HFF-Myc (cell line): ENCODE measurements at regions not wholly inside any gene's neighbourhood (a gene's known extent, or its start where the extent isn't known, plus 50 kb on each side); places are given as distances from the start of the nearest gene placed in this dataset.

Experiments
- DNase-seq: peaks from one replicate; pipeline ENCODE4 v3.0.0-alpha.2; 2011; ENCODE audit warnings: low read depth; ENCODE audit errors: extremely low read depth
- H3K4me3 ChIP-seq: replicated peaks from 2 replicates; pipeline ENCODE4 v1.5.1; 2011; ENCODE audit warnings: low read depth, mild to moderate bottlenecking, control low read depth, low read length
- CTCF ChIP-seq: IDR thresholded peaks from 2 replicates; pipeline ENCODE4 v1.5.1; 2012; ENCODE audit warnings: mild to moderate bottlenecking, low read depth, low read length, control low read depth; ENCODE audit errors: missing control alignments

- DNase-seq = no peak
- no peak overlapping the region for H3K4me3 ChIP-seq
- no peak for TF ChIP-seq CTCF
Measured at GRCh38 chr17:77435272-77436057, 294.7 kb downstream of the SEC14L1 start.

DNA sequence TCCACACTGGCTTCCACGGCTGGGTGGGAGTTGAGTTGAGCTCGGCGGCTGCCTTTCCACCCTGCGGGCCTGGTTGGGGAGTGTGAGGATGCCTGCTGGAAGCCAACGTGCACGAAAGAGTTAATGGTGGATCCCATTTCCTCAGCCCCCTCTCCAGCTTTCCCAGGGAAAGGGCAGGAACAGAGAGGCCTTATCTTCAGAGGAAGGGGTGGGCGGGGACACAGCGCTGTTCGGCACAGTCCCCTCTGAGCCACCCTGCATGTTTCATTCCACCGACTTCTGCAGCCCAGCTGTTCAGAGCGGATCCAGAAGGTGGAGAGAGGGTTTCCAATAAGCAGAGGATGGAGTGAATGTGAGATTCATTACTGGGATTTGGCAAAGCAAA lies 295.3 kb downstream of the SEC14L1 start:
- H3K4me3 ChIP-seq = no peak overlapping the region
- DNase-seq = no peak
- TF ChIP-seq CTCF = no peak

- no peak for TF ChIP-seq CTCF
- DNase-seq = no peak
- H3K4me3 ChIP-seq = no peak overlapping the region
Measured at GRCh38 chr17:77436481-77436880, 295.7 kb downstream of the SEC14L1 start.

DNA sequence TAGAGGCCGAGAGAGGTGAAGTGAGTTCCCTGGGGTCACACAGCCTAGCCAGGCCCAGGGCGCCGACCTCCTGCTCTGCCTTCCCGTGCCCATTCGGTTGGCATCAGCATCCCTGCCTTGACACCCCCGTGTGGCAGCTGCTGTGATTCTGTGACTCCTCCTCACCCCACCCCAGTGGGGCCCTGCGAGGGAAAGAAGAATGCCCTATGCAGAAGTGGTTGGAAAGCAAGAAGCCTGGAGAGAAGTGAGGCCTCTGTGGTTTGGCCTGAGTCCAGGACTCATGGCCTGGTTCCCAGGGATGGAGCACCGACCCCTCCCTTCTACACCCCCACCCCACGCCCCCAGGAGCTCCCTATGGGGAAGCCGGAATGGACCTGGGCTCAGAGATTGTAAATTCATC lies 296.2 kb downstream of the SEC14L1 start:
- TF ChIP-seq CTCF = no peak
- H3K4me3 ChIP-seq = no peak overlapping the region
- DNase-seq = no peak

DNA sequence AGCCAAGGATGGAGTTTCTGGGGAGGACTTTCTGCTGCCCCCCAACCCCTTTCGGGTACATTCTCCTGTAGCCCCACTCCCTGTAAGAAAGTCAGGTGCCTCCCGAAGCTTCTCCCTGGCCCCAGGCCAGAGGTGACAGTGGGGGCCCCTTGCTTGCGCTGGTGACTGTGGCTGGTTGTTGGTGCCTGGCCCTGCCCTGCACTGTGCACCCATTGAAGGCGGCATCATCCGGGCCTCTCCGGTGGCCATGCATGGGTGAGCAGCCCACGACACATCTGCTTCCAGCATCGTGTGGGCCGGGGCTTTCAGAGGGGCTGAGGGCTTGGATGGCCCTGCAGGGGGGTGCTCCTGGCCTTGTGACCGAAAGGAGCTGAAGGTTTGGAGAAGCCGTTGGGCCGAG lies 297.0 kb downstream of the SEC14L1 start:
- DNase-seq = no peak
- H3K4me3 ChIP-seq = no peak overlapping the region
- TF ChIP-seq CTCF = no peak

GRCh38 chr17:77438241-77439188 lies 297.7 kb downstream of the SEC14L1 start:
- no peak for DNase-seq
- TF ChIP-seq CTCF = no peak
- no peak overlapping the region for H3K4me3 ChIP-seq
